NCI-H146 treated with DMSO at 0.1 percent for 48 hours (cell line): ENCODE measurements at regions not wholly inside any gene's neighbourhood (a gene's known extent, or its start where the extent isn't known, plus 50 kb on each side); places are given as distances from the start of the nearest gene placed in this dataset.

ENCODE experiments used
- DNase-seq: peaks from one replicate; lab custom pipeline; 2025; ENCODE audit not compliant: unreplicated experiment; lab: John Stamatoyannopoulos, UW

DNA sequence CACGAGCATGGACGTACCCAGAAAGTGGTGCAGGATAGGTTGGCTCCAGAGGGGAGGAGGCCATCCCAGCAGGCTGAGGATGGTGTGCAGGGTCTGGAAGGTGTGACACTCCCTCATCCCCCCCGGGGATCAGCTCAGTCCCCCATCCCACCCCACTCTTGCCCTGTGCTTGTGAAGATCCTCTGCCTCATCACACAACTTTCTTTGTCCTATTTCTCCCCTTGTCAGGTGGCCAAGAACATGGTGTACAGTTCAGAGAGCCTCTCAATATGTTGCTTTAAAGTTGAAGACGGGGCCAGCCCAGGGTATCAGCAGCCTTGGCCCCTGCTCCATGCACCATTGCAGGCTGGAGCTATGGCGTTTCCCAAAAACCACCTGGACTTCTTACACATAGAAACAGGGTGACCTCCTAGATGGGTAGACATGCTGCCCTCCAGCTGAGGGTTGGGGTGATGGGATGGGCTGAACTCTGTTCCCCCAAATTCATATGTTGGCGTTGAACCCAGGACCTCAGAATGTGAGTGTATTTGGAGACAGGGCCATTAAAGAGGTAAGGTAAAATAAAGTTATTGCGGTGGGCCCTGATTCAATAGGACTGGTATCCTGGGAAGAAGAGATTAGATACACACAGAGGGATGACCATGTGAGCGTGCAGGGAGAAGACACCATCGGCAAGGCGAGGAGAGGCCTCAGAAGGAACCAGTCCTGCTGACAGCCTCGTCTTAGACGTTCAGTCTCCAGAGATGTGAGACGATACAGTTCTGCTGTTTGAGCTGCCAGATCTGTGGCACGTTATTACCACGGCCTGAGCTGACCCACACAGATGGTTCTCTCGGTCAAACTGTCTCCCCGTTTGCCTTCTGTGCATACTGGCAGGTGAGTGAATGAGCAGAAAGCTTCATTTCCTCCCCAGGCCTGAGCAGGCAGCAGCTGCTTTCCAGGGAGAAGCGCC, 272.5 kb downstream of the GADD45G start:
- no peak for DNase-seq

DNA sequence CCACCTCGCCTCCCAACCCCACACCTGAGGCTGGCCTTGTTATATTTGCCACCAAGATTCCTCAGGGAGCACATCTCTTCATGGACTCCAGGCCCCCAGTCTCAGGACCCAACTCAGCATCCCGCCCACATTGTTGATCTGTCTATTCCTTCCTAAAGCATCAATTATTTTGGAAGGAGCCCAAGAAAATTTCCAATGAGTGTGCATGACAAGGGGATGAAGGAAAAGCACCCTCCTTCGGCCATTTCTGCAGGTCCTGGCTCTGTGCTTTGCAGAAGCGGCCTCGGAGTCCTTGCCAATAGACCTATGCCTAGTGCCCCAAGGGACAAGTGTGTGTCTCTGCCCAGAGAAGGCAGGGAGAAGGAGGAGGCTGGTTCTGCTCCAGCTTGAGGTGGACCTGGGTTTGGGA, 273.2 kb downstream of the GADD45G start:
- no peak for DNase-seq

DNA sequence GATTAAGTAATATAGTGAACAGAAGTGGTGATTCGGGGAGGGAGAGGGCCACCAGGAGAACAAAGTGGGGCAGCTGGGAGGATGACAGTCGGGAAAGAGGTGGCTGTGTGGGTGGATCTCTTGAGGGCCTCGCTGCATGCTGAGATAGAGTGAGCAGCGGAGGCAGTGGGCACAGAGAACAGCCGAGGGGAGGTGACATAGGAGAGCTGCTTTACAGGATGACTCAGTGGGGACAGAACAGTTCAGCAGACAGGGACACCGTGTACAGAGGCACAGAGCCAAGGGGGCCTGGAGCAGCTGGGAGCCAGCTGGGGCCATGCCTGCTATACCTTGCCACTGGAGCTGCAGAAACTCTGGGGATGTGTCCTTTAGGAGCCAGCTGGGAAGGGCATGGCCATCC, 273.9 kb downstream of the GADD45G start:
- no peak for DNase-seq

DNA sequence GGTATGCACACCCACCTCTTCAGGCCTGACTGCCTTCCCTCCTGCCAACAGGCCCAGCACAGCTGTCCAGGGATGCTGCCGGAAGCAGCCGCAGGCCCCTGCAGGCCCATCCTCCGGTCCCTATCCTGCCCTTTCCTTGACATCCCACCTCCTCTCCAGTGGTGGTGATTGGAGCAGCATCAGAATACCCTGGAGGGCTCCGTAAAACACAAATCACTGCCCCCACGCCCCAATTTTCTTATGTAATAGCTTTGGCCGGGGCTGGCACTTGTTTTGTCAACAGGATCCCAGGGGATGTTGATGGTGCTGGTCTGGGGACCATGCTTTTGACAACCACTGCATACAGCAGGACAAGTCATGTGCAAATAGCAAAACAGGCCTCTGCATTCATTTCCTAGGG, 274.5 kb downstream of the GADD45G start:
- DNase-seq, result no peak

DNA sequence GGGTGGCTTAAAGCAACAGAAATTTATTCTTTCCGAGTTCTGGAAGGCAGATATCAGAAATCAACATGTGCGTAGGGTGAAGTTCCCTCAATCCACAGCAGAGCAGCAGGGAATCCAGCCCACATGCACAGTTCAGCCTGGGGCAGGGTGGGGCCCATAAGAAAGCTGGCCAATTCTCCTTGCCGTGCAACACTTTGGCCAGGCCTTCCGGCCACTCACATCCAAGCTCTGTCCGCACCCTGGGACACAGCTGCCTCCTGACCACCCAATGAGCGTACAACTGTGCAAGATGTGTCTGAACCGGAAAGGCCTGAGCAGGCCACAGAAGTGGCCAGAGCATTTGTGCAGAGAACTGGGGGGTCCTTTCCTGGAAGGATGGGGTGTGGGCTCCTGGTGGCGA, 274.9 kb downstream of the GADD45G start:
- DNase-seq, result no peak

DNA sequence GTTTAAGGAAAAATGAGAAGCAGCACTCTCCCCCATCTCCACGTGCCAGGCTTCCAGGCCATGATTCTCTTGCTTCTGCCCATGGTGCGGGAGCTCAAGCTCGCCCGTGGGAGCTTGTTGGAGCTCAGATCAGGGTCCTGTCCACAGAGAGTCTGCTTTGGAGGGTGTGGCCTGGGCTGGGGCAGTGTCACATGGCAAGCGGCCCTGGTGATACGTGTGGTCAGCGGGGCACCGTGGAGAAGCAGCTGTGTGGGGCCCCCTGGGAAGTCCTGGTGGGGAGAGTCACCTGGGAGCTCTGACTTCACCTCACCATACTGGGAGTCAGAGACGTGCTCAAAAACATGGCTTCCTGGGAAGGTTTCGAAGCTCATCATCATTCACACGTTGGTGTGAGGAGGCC, 275.3 kb downstream of the GADD45G start:
- no peak for DNase-seq

DNA sequence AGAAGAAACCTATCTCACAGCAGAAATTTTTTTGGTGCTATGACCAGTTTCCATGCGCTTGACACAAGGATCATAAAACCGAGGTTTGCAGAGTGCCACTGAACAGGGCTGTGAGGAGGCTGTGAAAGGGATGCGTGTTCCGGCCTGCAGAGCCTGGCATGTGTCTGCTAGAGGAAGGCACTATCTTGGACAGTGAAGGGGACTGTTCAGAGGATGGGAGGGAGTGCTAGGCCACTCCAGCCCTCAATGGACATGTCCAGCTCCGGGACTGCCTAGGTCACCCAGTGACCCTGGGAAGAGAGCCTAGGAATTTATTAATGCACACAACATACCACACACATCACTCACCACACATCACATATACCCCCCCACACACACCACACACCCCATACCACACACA, 275.9 kb downstream of the GADD45G start:
- DNase-seq, result no peak

DNA sequence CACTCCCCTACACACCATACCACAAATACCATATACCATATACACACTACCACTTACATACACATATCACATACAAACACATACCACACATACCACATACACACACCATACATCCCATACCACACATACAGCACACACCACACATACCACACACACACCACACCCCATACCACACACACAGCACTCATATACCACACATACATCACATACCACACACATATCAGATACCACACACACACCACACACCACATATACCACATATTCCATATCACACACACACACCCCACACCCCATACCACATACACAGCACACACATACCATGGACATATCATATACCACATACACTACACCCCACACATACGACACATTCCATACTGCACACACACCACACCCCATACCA, 276.6 kb downstream of the GADD45G start:
- DNase-seq, result no peak

DNA sequence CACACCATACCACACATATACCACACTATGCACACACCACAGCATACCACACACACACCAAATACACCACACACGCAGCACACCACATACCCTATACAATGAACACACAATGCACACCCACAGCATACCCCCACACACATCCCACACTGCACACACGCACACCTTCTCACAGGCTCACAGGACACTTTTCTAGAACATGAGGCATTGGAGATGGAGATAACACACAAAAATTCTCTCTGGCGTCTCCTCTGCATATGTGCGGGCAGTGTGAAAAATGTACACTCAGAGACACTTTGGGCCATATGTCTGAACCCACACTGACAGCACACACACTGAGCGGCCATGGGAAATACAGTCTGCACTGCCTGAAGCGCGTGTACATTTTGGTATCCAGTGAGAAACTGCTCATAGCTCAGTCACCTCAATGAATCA, 278.1 kb downstream of the GADD45G start:
- DNase-seq, result no peak

DNA sequence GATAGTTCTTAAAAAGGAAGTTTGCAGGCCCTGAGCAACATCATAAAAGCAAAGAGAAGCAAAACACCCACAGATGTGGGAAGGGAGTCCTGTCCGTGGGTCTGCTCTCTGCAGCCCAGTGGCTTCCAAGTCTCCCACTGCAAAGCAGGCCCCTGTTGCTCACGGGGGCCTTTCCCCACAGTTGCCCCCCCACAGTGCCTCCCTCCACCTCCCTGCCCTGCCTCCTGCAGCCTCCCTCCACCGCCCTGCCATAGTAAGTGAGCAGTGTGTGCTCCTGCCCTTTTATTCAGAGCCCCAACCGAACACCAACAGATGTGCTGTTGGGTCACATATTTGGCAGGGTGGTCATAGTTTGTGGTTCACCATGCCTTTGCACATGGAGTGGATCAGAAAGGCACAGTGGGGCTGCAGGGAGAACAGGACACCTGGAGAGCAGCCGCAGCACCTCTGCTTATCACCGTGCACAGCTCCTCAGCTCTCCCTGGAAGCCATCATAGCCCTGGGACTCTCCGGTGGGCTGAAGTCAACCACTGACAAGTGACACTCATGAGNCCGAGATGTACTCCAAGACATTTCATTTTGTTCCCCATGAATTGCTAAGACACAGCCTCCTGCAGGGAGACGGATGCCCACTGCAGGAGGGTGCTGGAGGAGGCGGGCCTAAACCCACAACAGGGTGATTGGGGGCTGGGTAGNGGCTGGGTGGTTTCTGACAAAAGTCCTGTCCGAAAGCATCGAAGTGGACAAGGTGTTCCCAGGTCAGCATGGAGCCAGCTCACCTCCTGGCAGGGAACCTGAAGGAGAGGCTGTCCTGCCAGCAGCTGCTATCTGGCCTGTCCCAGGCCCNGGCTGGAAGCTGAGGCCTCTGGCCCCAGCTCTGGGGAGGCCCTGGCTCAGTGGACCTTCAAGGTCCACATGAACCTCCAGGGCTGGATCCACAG, 278.9 kb downstream of the GADD45G start:
- DNase-seq, result no peak

DNA sequence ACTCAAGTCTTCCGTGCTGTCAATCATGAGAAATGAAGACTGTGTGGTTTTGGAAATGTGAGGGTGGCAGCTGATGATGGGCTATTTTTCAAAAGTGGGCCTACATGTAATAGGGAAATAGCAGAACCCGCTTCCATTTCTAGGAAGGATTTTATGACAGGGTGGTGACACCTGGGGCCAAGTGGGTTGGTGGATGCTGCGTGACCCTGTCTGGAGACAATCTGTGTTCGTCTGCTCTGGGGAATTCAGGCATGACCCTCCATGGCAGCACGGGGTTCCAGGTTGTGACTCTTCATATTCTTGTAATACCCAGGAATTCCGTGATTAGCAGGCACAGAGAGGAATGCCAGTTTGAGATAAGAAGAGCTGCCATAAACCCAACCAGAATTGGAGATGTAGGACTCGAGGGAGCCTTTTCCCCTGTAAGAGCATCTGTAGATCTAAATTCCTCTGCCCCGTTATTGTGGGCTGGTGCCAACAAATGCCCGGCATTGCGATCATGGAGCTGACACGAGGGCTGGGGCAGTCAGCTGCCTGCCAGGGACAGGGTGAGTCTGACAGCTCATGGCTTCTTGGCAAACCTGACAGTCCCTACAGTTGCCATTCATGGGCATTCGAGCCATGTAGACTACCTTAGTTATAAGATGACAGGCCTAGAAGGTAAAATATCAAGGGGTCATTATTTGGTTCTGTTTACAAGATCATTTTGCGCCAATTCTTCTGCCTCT, 279.7 kb downstream of the GADD45G start:
- DNase-seq, result no peak

DNA sequence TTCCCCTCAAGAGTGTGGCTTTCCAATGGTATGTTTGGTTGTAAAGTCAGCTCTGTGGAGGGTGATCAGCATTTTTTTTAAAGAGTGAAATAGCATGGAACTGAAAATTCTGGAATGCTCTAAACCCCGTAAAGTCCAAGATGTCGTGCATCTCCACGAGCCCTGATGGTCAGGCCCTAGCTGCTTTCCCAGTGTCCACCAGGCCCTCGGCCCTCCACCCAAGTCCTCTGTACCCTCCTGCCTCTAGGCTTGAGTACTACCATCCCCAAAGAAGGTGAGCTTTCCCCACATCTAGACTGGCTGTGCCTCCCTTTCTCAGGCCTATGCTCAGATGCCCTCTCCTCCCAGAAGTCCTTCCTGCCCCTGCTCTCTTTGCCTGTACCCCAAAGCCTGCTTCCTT, 280.3 kb downstream of the GADD45G start:
- DNase-seq, result no peak

DNA sequence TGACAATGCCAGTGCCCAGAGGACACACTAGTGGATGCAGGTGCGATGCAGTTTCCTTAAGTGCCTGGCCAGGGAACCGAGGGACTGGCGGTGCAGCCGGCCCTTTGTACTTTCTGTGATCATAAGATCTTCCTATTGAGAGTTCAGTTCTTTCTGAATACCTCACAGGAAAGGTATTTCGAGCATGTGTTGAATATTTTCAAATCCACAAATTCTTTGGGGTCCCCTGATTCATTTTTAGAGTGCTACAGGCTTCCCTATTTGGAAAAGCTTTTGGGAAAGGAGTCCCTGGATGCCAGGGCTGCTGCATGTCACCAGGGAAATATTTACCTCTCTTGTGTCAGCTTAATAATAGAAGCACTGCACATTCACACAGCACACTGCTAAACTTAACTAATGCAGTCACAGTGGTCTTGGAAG, 281.5 kb downstream of the GADD45G start:
- no peak for DNase-seq

DNA sequence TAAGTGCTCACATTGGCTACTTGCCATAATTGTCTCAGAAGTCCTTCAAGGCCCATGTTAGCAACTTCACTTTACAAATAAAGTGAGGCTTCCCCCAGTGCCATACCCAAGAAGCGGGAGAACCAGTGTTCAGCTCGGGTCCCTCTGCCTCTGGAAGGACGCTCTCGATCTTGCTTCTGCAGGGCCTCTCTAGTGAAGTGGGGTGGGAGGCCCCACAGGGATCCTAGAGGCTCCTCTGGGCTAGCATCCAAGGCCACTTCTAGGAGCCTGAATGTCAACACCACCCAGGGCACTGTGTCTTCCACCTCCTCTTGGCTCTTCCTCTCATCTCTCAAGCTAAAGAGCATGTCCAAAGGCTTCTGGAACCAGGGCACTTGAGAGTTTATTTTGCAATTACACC, 282.5 kb downstream of the GADD45G start:
- DNase-seq, result no peak

DNA sequence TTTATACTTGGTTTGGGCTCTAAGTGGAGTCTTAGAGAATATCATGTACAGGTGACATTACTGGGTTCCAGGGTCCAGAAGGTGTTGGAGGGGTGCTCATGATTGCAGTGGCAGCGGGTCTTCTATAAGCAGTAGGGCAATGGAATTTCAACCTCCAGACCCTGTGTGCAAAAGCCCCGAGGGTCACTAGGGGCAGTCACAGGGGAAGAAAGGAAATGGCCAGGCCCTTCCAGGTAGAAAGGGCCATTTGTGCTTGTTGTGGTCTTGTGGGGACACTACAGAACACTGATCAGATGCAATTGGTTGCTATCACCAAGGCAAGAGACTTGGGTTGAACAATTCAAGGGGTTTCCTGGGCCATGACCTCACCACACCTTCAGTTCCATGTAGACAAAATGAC, 283.4 kb downstream of the GADD45G start:
- DNase-seq, result no peak

DNA sequence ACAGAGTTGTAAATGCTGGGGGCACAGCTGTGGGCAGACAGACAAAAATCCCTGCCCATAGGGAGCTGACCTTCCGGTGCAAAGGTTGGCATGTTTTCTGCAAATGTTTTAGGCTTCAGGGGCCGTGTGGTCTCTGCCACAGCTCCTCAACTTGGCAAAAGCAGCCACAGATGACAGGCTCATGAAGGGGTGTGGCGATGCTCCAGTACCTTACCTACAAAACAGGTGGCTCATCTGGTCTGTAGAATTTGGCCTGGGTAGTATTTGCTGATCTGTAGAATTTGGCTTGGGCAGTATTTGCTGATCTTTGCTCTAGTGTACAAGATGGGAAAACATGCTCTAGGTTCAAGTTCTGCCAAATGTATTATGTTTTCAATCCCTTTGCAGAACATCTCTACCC, 283.9 kb downstream of the GADD45G start:
- DNase-seq, result no peak

DNA sequence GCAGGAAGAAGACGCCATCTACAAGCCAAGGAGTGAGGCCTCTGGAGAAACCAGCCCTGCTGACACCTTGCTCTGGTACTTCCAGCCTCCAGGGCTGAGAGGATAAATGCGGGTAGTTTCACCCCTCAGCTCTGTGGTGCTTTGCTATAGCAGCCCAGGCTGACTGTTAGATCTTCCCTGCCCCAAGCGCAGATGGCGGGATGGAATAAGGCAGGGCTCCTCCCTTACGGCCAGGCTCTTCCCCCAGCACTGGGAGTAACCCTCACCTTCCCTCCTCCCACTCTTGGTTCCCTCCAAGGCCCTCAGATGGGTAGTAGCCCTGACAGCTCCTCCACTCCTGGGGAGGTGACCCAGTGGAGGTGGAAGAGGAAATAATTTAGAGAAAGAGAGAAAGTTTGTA, 285.1 kb downstream of the GADD45G start:
- DNase-seq, result no peak

DNA sequence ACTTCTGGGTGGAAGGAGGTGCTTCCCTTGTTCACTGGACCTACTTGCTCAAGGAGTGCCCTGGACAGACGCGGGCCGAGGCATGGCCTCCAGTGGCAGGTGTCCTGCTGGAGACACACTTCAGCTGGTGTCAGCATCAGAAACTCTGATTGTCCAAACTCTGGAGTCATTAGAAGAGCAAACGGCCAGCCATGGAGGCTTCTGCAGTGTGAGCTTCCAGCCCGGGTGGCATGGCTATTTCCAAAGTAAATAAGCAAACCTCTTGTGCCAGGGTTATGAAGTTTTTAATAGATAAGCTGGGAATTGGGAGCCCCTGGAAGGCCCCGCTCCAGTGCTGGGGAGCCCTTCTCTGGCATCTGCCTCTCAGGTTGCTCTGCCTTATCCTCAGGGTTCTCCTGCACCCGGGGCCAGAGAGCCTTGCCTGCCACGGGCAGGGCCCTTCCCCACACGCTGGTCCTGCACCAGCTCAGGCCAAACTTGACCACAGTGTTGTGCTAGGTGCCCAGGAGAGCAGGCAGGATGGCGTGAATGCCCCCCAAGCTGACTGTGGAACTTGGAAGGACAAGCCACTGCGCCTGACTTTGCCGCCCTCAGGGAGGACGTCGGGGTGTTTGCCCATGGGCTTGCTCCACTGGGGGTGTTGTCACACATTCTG, 285.6 kb downstream of the GADD45G start:
- no peak for DNase-seq

DNA sequence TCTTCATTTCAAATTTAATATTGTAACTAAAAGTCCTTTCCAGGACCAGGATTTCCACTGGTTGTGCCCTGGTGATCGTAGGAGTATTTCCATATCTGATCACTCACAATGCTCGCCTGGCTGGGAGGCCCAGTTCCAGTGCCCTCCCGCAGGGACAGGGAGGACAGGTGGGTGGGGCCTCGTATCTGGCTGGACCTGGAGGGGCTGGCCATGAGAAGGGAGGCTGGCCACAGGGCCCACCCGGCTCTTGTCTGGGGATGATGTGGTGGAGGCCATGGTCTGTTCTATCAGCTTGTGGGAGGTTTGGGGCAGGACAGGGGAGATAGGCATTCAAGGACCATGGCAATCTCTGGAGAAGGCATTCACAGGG, 286.4 kb downstream of the GADD45G start:
- DNase-seq, result no peak

DNA sequence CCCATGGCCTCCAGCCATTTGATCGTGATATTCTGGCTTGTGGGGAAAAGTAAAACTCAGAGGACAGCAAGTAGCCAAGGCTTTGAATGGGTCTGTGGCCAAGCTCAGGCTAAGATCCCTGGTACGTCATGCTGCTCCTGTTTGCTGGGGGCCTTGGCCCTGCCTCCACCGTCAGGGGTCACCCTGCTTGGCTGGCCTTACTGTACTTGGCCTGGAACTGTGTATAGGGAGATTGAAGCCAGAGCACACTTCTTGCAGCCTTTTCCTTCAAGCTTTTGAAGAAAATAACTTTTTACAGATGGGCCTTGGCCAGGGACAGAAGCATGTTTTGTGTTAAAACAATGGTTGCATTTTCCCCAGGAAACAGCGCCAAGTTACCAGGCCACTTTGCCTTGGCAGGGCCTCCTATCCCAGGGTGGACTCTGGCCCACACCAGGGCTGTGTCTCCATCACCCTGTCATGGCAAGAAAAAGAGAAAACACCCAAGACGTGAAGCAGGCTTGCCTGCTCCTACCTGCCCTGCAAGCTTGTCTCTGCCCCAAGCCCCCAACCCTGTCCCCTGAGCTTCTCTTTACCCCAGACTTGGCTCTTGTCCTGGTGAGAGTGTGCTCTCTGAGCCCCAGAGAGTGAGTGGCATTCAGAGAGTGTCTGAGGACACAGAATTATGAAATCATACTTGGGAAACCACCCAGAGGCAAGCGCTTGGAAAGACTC, 286.9 kb downstream of the GADD45G start:
- DNase-seq, result no peak
